SK-N-MC (cell line): ENCODE measurements at regions not wholly inside any gene's neighbourhood (a gene's known extent, or its start where the extent isn't known, plus 50 kb on each side); places are given as distances from the start of the nearest gene placed in this dataset.

Source experiments
- EZH2 ChIP-seq: fragments of 200-600 bp; sonication (generic); IDR thresholded peaks from one replicate; pipeline ENCODE4 v1.6.1; 2017; ENCODE audit warnings: antibody characterized with exemption
- FOXP2 ChIP-seq: optimal IDR thresholded peaks from 2 replicates; pipeline ENCODE3; 2011; ENCODE audit warnings: mild to moderate bottlenecking, moderate library complexity; ENCODE audit not compliant: insufficient read depth; ENCODE audit errors: extremely low read length, control extremely low read depth
- POLR2AphosphoS5 ChIP-seq: IDR thresholded peaks from 2 replicates; pipeline ENCODE4 v1.6.1; 2012; ENCODE audit warnings: mild to moderate bottlenecking, low read depth, low read length, borderline replicate concordance

- TF ChIP-seq FOXP2 (no peak), POLR2AphosphoS5 (no peak), EZH2 (no peak)
Measured at GRCh38 chr2:142794850-142795249, 82.6 kb upstream of the KYNU start.
